GM18508 (cell line): ENCODE measurements at regions not wholly inside any gene's neighbourhood (a gene's known extent, or its start where the extent isn't known, plus 50 kb on each side); places are given as distances from the start of the nearest gene placed in this dataset.

ENCODE experiments used
- ATAC-seq: cut with Tn5 transposase; IDR thresholded peaks from one replicate; pipeline ENCODE4 v1.9.1; 2021; ENCODE audit warnings: moderate number of reproducible peaks; ENCODE audit not compliant: insufficient read depth, unreplicated experiment

DNA sequence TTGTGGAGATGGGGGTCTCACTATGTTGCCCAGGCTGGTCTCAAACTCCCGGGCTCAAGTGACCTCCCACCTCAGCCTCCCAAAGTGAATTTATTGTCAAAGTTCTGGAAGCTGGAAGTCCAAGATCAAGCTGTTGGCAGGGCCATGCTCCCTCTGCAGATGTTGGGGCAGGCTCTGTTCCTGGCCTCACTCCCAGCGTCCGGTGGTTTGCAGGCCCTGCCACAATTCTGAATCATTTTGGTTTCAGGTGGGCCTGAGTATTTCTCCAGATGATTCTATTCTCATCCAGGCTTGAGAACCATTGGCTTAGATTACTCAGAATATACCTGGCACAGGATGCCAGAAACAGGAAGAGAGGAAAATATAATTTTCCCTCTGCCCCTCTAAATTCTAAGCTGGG is 737.4 kb downstream of the TNS3 start:
- ATAC-seq = no peak

GRCh38 chr7:46841248-46841647 is 740.7 kb downstream of the TNS3 start:
- ATAC-seq = no peak

DNA sequence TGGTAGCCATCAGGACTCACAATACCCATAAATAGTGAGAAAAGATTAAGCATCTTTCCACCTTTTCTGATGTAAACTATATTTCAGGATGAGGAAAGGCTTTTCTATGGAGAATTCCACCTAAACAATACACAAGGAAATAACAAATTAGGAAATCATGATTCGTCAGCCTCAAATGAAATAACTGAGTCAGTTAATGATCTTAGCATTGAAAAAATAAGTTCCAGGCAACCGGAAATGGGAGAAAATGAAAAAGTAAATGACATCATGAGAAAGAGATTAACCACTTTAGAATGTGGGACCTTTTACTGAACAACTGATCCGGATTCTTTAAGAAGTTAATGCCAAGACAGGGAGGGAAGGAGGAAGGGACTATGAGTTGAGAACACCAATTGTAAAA is 742.3 kb downstream of the TNS3 start:
- ATAC-seq = no peak

GRCh38 chr7:46838463-46838862 is 743.4 kb downstream of the TNS3 start:
- no peak for ATAC-seq

GRCh38 chr7:46835556-46835955 is 746.4 kb downstream of the TNS3 start:
- ATAC-seq = no peak

DNA sequence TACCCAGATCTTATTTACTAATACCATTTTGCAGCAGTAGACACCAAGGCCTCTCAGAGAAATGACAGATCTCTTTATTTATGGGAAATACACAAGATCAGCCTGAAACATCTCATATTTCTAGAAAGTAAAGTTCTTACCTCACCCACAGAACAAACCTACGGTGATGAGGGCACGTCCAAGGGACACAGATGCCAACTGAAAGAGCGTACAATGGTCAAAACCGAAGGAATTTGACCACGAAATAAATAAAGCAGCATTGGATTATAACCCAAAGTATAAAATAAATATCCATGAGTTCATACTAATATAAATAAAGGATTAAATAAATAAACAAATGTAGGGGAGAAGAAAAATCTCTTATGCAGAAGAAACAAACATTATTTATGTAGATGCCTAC is 747.0 kb downstream of the TNS3 start:
- no peak for ATAC-seq

- no peak for ATAC-seq
Observed at GRCh38 chr7:46833197-46833596, 748.7 kb downstream of the TNS3 start.

GRCh38 chr7:46832136-46832535 is 749.8 kb downstream of the TNS3 start:
- ATAC-seq = no peak

- ATAC-seq = no peak
Observed at GRCh38 chr7:46819819-46820218, 762.1 kb downstream of the TNS3 start.

DNA sequence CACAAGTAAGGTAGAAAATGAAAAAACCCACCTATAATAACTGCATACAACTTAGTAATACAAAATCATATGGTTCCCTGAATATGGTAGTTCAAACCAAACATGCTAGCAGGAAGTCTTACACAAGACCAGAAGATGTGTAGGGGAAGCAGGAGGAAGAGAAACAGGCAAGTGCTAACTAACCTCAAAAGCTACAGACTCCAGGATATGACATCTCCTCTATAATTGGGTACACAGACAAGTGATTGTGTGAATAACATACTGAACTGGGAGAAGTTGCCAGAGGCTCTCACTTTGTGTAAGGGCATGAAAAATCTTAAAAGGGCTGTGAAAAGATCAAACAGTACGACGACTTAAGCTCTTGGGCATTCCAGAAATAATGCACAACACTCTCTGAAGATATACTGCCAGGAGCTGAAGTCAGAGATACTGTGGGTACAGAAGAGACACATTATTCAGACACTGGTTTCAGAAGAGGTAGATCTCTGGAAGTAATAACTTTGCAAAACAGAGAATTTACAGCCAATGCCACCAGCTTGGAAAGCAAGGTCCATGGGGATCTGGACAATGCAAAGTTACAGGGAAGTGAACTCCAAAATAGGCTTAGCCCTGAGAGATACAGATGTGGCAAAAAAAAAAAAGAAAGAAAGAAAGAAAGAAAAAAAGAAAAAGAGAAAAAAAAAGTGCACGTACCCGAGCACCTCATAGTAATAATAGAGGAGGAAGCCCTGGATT is 767.2 kb downstream of the TNS3 start:
- ATAC-seq = no peak

DNA sequence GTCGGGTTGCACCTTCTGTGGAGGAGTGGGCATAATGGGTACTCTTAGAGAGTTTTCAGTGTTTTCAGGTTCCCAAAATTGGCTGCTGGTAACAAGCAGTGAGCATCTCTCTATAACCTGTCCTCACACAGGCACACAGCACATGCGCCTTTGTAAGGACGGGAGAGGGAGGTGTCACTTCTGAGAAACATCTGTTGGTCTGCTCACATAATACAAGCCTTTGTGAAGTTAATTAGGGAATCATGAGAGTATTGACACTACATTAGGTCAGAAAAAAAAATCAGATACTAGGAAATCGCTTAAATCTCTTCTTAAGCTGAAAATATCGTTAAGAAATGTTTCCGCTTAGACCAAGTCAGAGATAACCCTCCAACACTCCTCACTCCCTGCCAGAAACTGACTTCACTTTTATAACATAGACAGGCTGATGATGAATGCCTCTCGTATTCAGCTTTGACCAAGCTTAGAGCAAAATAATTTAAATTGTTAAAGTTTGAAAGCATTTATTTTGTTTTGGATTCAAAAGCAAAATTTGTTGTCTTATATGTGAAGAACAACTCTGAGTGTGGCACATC is 769.7 kb downstream of the TNS3 start:
- ATAC-seq = no peak

DNA sequence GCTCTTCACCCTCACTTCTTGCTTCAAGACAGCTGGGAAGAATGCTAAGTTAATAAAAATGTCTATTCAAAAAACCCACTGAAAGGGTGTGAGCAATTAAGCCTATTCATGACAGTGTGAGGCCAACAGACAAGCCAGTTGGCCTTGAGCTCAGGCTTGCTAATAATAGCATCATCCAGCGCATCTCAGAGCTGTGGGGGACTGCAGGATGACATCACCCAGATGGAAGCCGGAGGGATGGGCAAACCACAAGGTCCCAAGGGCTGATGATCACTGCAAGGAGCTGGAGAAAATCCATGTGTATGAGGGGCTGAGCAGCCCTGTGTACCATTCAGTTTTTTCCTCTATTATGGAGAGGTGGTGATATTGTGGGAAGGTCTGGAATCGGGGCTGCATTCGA is 770.4 kb downstream of the TNS3 start:
- no peak for ATAC-seq

GRCh38 chr7:46810986-46811385 is 770.9 kb downstream of the TNS3 start:
- no peak for ATAC-seq

DNA sequence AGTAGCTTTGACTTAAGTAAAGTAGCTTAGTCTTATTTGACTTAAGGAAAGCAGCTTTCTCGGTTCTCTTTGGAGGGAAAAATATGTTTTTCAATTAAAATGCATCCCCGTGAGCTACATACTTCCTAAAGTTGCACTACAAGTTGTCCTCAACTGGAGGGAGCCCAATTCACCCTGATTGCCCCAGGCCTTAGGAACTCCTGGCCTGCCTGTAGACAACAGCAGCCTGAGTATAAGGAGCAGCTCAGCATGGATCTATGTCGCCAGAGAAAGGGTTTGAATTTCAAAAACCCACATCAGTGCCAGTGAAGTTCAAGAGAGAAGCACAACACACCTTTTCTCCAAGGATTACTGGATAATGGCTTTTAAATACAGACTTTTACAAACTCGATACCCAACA is 772.0 kb downstream of the TNS3 start:
- no peak for ATAC-seq

DNA sequence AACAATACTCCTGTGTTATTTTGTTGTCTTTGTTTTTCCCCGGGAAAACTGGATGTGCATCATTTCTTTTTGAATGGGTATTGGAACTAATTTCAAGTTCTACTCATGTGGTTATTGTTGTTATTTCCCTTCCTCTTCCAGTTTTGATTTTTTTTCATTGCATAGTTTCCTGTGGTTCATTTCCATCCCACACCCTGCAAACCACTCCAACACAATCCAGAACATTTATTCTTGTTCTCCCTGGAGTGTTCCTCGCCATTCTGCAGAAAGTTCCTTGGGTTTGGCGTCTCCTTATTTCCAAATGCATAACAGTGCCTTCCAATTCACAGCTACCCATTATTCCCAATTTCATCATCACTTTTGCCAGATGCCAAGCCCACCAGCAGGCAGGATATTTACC is 775.1 kb downstream of the TNS3 start:
- no peak for ATAC-seq

DNA sequence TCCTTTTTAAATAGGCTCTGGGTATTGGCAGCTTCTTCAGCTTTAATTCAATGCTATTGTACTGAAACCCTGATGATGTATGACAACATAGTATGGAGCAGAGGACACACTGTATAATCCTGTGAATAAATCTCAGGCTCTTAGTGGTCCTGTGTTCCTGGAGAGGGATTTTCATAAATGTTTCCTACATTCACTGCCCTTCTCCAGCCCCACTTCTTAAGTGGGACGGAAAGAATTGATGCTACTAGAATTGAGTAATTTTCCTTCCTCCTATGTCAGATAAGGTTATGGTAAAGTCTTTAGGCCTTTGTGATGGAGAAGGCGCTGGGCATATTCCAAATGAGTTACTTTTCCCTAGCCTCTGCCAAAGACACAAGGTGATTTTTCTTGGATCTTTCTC is 779.4 kb downstream of the TNS3 start:
- no peak for ATAC-seq

DNA sequence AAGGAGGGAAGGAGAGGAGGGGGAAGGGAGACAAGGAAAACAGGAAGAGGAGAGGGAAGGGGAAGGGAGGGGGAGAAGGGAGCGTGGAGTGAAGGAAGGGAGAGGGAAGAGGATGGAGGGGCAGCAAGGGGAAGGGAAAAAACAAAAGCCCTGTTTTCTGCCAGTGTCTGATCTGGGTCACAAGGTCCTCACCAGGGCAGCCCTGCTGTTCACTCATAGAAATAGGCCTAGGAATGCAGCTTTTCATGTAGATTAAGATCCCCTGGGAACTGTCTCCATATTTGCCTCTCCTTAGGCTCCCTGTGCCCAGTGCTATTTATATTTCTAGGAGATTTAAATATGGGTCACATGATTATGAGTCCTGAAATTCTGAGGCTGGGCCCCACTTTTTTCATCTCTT is 790.7 kb downstream of the TNS3 start:
- ATAC-seq = no peak

GRCh38 chr7:46786995-46787394 is 794.9 kb downstream of the TNS3 start:
- ATAC-seq = no peak

GRCh38 chr7:46786221-46786954 is 795.5 kb downstream of the TNS3 start:
- no peak for ATAC-seq

DNA sequence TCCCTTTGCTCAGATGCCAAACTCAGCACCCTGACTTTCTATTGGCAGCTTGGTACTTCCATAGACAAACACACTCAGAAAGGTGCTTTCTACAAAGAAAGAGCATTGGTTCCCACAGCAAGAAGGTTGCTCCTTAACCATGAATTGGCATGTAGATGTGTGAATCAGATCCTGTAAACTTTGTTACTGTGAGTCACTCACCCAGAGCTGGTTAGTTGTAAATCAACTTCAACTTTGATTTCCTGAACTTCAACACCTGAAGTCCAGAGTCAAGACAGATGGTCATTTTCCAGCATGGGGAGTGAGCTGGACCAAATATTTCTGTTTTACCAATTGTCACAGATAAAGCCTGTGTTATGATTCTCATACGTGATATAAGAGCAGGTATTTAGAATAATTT is 797.2 kb downstream of the TNS3 start:
- no peak for ATAC-seq

- no peak for ATAC-seq
Observed at GRCh38 chr7:46781901-46782439, 799.9 kb downstream of the TNS3 start.
